ENCODE measurements at regions not wholly inside any gene's neighbourhood (a gene's known extent, or its start where the extent isn't known, plus 50 kb on each side); places are given as distances from the start of the nearest gene placed in this dataset.

GRCh38 chr2:45191146-45191863, 182.1 kb upstream of the SIX2 start:
- Histone ChIP-seq H3F3A (ENCODE audit: insufficient read depth, low read length, poor library complexity, severe bottlenecking) (no peaks in the 10 kb centered on the region), H4K20me1 (ENCODE audit: insufficient read depth) (no peaks in the 10 kb centered on the region), H3K36me3 (ENCODE audit: insufficient read depth, low read length) (no peaks in the 10 kb centered on the region), H2AFZ (ENCODE audit: low read depth, low read length) (no peak overlapping the region), H3K27ac (ENCODE audit: low read length) (no peak overlapping the region), H3K4me2 (ENCODE audit: low read length) (no peak overlapping the region), H3K79me2 (replicated peaks; ENCODE audit: insufficient read depth, low read length) (no peaks in the 10 kb centered on the region), H3K9me2 (ENCODE audit: insufficient read depth, low read length) (no peaks in the 10 kb centered on the region), H3K9me3 (ENCODE audit: low read length) (no peaks in the 10 kb centered on the region), H3K9ac (ENCODE audit: low read length) (no peak overlapping the region), H3K27me3 (ENCODE audit: insufficient read depth, low read depth, low read length) (no peaks in the 10 kb centered on the region), H3K4me3 (ENCODE audit: low read length) (no peak overlapping the region)
- no peak for TF ChIP-seq EP300 (conservative IDR thresholded peaks at IDR 0.05; ENCODE audit: poor library complexity, severe bottlenecking)
- TF ChIP-seq, protein P1, sequence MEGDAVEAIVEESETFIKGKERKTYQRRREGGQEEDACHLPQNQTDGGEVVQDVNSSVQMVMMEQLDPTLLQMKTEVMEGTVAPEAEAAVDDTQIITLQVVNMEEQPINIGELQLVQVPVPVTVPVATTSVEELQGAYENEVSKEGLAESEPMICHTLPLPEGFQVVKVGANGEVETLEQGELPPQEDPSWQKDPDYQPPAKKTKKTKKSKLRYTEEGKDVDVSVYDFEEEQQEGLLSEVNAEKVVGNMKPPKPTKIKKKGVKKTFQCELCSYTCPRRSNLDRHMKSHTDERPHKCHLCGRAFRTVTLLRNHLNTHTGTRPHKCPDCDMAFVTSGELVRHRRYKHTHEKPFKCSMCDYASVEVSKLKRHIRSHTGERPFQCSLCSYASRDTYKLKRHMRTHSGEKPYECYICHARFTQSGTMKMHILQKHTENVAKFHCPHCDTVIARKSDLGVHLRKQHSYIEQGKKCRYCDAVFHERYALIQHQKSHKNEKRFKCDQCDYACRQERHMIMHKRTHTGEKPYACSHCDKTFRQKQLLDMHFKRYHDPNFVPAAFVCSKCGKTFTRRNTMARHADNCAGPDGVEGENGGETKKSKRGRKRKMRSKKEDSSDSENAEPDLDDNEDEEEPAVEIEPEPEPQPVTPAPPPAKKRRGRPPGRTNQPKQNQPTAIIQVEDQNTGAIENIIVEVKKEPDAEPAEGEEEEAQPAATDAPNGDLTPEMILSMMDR (IDR thresholded peaks at IDR 0.05; ENCODE audit: poor library complexity, severe bottlenecking), result no peak

- Histone ChIP-seq H3K36me3 (ENCODE audit: insufficient read depth, low read length) (no peaks in the 10 kb centered on the region), H3K4me3 (ENCODE audit: low read length) (no peak overlapping the region), H3K9me2 (ENCODE audit: insufficient read depth, low read length) (no peaks in the 10 kb centered on the region), H3K79me2 (replicated peaks; ENCODE audit: insufficient read depth, low read length) (no peaks in the 10 kb centered on the region), H4K20me1 (ENCODE audit: insufficient read depth) (no peaks in the 10 kb centered on the region), H3K9me3 (ENCODE audit: low read length) (no peaks in the 10 kb centered on the region), H2AFZ (ENCODE audit: low read depth, low read length) (no peak overlapping the region), H3K4me2 (ENCODE audit: low read length) (no peak overlapping the region), H3K27me3 (ENCODE audit: insufficient read depth, low read depth, low read length) (no peaks in the 10 kb centered on the region), H3K9ac (ENCODE audit: low read length) (no peak overlapping the region), H3F3A (ENCODE audit: insufficient read depth, low read length, poor library complexity, severe bottlenecking) (no peaks in the 10 kb centered on the region), H3K27ac (ENCODE audit: low read length) (no peak overlapping the region)
- TF ChIP-seq MXI1 (conservative IDR thresholded peaks at IDR 0.05; ENCODE audit: poor library complexity, severe bottlenecking) (no peak), RAD21 (conservative IDR thresholded peaks at IDR 0.05) (no peak), EZH2 (IDR thresholded peaks at IDR 0.05; ENCODE audit: borderline replicate concordance, insufficient read depth, low read length, poor library complexity, severe bottlenecking) (no peak), SMC3 (conservative IDR thresholded peaks at IDR 0.05; ENCODE audit: poor library complexity) (no peak), EP300 (conservative IDR thresholded peaks at IDR 0.05; ENCODE audit: poor library complexity, severe bottlenecking) (no peak), TAF1 (IDR thresholded peaks at IDR 0.05; ENCODE audit: low read depth) (no peak)
- TF ChIP-seq, protein P1 (IDR thresholded peaks at IDR 0.05; ENCODE audit: poor library complexity, severe bottlenecking), result no peak
Observed at GRCh38 chr2:45190481-45190942, 181.3 kb upstream of the SIX2 start.

DNA sequence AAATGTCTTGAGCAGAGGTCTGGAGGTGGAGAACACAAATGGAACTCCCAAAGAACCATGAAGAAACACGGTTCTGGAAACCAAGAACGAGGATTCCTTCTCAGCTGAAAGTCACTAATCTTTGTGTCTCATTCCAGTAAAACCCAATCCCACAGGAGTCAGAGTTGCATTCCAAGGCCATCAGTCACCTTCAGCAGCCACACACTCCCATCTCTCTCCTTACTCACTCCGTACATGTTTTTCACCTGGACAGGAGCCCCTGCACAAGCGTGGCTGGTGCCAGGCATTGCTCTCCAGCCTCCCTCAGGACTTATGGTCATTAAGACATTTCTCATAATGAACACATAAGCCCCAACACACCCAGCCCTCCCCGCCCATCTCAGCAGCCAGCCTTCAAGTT, 175.4 kb upstream of the SIX2 start:
- H3K36me3 ChIP-seq (ENCODE audit: insufficient read depth, low read length), result no peaks in the 10 kb centered on the region
- TF ChIP-seq, protein P2, sequence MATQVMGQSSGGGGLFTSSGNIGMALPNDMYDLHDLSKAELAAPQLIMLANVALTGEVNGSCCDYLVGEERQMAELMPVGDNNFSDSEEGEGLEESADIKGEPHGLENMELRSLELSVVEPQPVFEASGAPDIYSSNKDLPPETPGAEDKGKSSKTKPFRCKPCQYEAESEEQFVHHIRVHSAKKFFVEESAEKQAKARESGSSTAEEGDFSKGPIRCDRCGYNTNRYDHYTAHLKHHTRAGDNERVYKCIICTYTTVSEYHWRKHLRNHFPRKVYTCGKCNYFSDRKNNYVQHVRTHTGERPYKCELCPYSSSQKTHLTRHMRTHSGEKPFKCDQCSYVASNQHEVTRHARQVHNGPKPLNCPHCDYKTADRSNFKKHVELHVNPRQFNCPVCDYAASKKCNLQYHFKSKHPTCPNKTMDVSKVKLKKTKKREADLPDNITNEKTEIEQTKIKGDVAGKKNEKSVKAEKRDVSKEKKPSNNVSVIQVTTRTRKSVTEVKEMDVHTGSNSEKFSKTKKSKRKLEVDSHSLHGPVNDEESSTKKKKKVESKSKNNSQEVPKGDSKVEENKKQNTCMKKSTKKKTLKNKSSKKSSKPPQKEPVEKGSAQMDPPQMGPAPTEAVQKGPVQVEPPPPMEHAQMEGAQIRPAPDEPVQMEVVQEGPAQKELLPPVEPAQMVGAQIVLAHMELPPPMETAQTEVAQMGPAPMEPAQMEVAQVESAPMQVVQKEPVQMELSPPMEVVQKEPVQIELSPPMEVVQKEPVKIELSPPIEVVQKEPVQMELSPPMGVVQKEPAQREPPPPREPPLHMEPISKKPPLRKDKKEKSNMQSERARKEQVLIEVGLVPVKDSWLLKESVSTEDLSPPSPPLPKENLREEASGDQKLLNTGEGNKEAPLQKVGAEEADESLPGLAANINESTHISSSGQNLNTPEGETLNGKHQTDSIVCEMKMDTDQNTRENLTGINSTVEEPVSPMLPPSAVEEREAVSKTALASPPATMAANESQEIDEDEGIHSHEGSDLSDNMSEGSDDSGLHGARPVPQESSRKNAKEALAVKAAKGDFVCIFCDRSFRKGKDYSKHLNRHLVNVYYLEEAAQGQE (IDR thresholded peaks at IDR 0.05; ENCODE audit: borderline replicate concordance), result no peak
- no peak for TF ChIP-seq EP300 (conservative IDR thresholded peaks at IDR 0.05; ENCODE audit: poor library complexity, severe bottlenecking)
- no peak for TF ChIP-seq RAD21 (conservative IDR thresholded peaks at IDR 0.05)
- no peak for TF ChIP-seq EZH2 (IDR thresholded peaks at IDR 0.05; ENCODE audit: borderline replicate concordance, insufficient read depth, low read length, poor library complexity, severe bottlenecking)
- TF ChIP-seq MXI1 (conservative IDR thresholded peaks at IDR 0.05; ENCODE audit: poor library complexity, severe bottlenecking), result no peak
- no peak for TF ChIP-seq TAF1 (IDR thresholded peaks at IDR 0.05; ENCODE audit: low read depth)
- no peak for TF ChIP-seq SMC3 (conservative IDR thresholded peaks at IDR 0.05; ENCODE audit: poor library complexity)
- TF ChIP-seq, protein P1 (IDR thresholded peaks at IDR 0.05; ENCODE audit: poor library complexity, severe bottlenecking), result no peak
- TF ChIP-seq POLR2AphosphoS5 (IDR thresholded peaks at IDR 0.05), result no peak

More for the DNA sequence above, 175.4 kb upstream of the SIX2 start:
- H4K20me1 ChIP-seq (ENCODE audit: insufficient read depth), result no peaks in the 10 kb centered on the region
- H3K79me2 ChIP-seq (replicated peaks; ENCODE audit: insufficient read depth, low read length), result no peaks in the 10 kb centered on the region
- no peaks in the 10 kb centered on the region for H3K27me3 ChIP-seq (ENCODE audit: insufficient read depth, low read depth, low read length)
- H2AFZ ChIP-seq (ENCODE audit: low read depth, low read length), result no peak overlapping the region
- no peak overlapping the region for H3K4me2 ChIP-seq (ENCODE audit: low read length)
- no peak overlapping the region for H3K4me3 ChIP-seq (ENCODE audit: low read length)
- no peak overlapping the region for H3K9ac ChIP-seq (ENCODE audit: low read length)
- H3K9me2 ChIP-seq (ENCODE audit: insufficient read depth, low read length), result no peaks in the 10 kb centered on the region
- H3F3A ChIP-seq (ENCODE audit: insufficient read depth, low read length, poor library complexity, severe bottlenecking), result no peaks in the 10 kb centered on the region
- no peaks in the 10 kb centered on the region for H3K9me3 ChIP-seq (ENCODE audit: low read length)
- H3K27ac ChIP-seq (ENCODE audit: low read length), result no peak overlapping the region
